Karpas-422 (cell line): ENCODE measurements at regions not wholly inside any gene's neighbourhood (a gene's known extent, or its start where the extent isn't known, plus 50 kb on each side); places are given as distances from the start of the nearest gene placed in this dataset.

Source experiments
- DNase-seq: peaks from one replicate; pipeline ENCODE4 v3.0.0-alpha.2; 2015
- H2AFZ ChIP-seq: fragments of 200-600 bp; sonication (generic); 2 replicates; pipeline ENCODE4 v1.6.1; 2014; ENCODE audit warnings: antibody characterized with exemption, low read length, mixed read lengths
- H3K27ac ChIP-seq: fragments of 200-600 bp; sonication (generic); 2 replicates; pipeline ENCODE4 v1.5.1; 2014; ENCODE audit warnings: mild to moderate bottlenecking, low read length, moderate library complexity
- H3K27me3 ChIP-seq: fragments of 200-600 bp; sonication (generic); 2 replicates; pipeline ENCODE4 v1.6.1; 2014; ENCODE audit warnings: low read length, mixed read lengths
- H3K36me3 ChIP-seq: fragments of 200-600 bp; sonication (generic); 2 replicates; pipeline ENCODE4 v1.6.1; 2014; ENCODE audit warnings: low read length, mixed read lengths; ENCODE audit not compliant: insufficient read depth
- H3K4me1 ChIP-seq: fragments of 200-600 bp; sonication (generic); 2 replicates; pipeline ENCODE4 v1.6.1; 2014; ENCODE audit warnings: mild to moderate bottlenecking, low read length, mixed read lengths
- H3K4me2 ChIP-seq: fragments of 200-600 bp; sonication (generic); 2 replicates; pipeline ENCODE4 v1.6.1; 2014; ENCODE audit warnings: low read length, low read depth, mild to moderate bottlenecking; ENCODE audit not compliant: poor library complexity, severe bottlenecking
- H3K4me3 ChIP-seq: fragments of 200-600 bp; sonication (generic); 2 replicates; pipeline ENCODE4 v1.5.1; 2014; ENCODE audit warnings: mild to moderate bottlenecking, antibody characterized with exemption, low read length, mixed read lengths
- H3K79me2 ChIP-seq: fragments of 200-600 bp; sonication (generic); 2 replicates; pipeline ENCODE4 v1.6.1; 2014; ENCODE audit warnings: mild to moderate bottlenecking, low read length, mixed read lengths
- H3K9ac ChIP-seq: fragments of 200-600 bp; sonication (generic); 2 replicates; pipeline ENCODE4 v1.6.0; 2014; ENCODE audit warnings: low read length
- H3K9me2 ChIP-seq: fragments of 200-600 bp; sonication (generic), shearing (Covaris generic); replicated peaks from 2 replicates; pipeline ENCODE4 v1.6.0; 2014; ENCODE audit warnings: mild to moderate bottlenecking, low read length, moderate library complexity; ENCODE audit not compliant: insufficient read depth
- H3K9me3 ChIP-seq: fragments of 300-700, 200-600 bp; sonication (generic); 2 replicates; pipeline ENCODE4 v1.6.1; 2014; ENCODE audit warnings: low read length, mixed read lengths
- H4K20me1 ChIP-seq: fragments of 200-600 bp; sonication (generic); 2 replicates; pipeline ENCODE4 v1.6.1; 2014; ENCODE audit warnings: mild to moderate bottlenecking, antibody characterized with exemption, low read length, low read depth; ENCODE audit not compliant: insufficient read depth

DNA sequence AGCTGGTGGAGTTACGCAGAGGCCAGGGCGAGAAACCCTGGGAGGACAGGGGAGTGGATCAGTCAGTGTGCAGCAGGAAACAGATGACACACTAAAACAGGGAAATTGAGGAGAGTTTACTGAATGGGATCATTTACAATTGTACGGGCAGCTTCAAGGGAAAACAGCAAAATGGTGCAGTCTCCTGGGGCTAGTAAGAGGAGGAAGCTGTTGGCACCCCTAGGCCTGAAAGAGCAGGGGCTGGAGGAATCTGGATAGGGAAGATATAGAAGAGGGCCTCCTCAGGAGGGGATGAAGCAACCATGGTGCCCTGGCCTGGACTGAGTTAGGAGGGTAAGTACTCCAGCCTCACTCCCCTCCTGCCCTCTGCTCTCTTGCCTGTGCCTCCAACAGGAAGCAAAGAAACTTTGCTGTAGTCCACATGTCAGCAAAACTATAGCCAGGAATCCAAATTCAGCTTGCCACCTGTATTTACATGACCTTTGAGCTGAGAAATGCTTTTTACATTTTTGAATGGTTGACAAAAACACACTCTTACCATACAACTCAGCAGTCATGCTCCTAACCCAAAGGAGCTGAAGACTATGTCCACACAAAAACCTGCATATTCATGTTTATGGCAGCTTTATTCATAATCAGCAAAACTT is 52.3 kb upstream of the OPN4 start:
- Histone ChIP-seq H3K4me2 (no peak overlapping the region), H2AFZ (no peak overlapping the region), H3K4me1 (peaks cover 12% of the 10 kb centered on the region), H3K9me3 (no peaks in the 10 kb centered on the region), H3K79me2 (no peaks in the 10 kb centered on the region), H3K36me3 (no peaks in the 10 kb centered on the region), H3K27me3 (no peaks in the 10 kb centered on the region), H3K4me3 (no peak overlapping the region), H4K20me1 (no peaks in the 10 kb centered on the region), H3K9me2 (no peaks in the 10 kb centered on the region), H3K9ac (no peak overlapping the region), H3K27ac (no peak overlapping the region)
- DNase-seq = no peak

- H4K20me1 ChIP-seq = no peaks in the 10 kb centered on the region
- H2AFZ ChIP-seq = no peak overlapping the region
- no peaks in the 10 kb centered on the region for H3K9me2 ChIP-seq
- H3K4me3 ChIP-seq = no peak overlapping the region
- H3K9ac ChIP-seq = no peak overlapping the region
- no peaks in the 10 kb centered on the region for H3K79me2 ChIP-seq
- H3K27ac ChIP-seq = no peak overlapping the region
- DNase-seq = no peak
- no peaks in the 10 kb centered on the region for H3K36me3 ChIP-seq
- H3K4me1 ChIP-seq = peaks cover 12% of the 10 kb centered on the region
- H3K4me2 ChIP-seq = no peak overlapping the region
- H3K9me3 ChIP-seq = no peaks in the 10 kb centered on the region
- no peaks in the 10 kb centered on the region for H3K27me3 ChIP-seq
Observed at GRCh38 chr10:86603256-86603655, 51.1 kb upstream of the OPN4 start.
